ENCODE measurements at regions not wholly inside any gene's neighbourhood (a gene's known extent, or its start where the extent isn't known, plus 50 kb on each side); places are given as distances from the start of the nearest gene placed in this dataset.

DNA sequence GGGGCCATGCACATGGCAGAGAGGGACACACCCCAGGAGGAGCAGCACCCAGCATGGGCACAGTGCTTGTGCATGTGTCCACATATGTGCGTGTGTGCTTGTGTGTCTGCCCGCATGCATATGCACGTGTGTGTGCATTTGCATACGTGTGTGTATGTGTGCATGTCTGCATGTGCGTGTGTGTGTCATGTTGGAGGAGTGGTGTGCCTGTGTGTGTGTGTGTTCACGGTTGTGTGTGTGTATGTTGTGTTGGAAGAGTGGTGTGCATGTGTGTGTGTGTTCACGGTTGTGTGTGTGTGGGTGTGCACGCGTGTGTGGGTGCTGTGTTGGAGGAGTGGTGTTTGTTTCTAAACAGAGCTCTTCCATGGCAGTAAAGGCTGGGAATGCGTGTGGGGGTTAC is 50.7 kb upstream of the SLCO4A1 start:
- peak in 1 of 4 donors; percentile 45 for DNase-seq
- H3K4me3 ChIP-seq, result no peak overlapping the region
- H3K36me3 ChIP-seq, result no peaks in the 10 kb centered on the region
- intact Hi-C loops (cut with DNase I), result no loop called here
- TF ChIP-seq, protein P1, sequence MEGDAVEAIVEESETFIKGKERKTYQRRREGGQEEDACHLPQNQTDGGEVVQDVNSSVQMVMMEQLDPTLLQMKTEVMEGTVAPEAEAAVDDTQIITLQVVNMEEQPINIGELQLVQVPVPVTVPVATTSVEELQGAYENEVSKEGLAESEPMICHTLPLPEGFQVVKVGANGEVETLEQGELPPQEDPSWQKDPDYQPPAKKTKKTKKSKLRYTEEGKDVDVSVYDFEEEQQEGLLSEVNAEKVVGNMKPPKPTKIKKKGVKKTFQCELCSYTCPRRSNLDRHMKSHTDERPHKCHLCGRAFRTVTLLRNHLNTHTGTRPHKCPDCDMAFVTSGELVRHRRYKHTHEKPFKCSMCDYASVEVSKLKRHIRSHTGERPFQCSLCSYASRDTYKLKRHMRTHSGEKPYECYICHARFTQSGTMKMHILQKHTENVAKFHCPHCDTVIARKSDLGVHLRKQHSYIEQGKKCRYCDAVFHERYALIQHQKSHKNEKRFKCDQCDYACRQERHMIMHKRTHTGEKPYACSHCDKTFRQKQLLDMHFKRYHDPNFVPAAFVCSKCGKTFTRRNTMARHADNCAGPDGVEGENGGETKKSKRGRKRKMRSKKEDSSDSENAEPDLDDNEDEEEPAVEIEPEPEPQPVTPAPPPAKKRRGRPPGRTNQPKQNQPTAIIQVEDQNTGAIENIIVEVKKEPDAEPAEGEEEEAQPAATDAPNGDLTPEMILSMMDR (IDR thresholded peaks at IDR 0.05), result no peak
- peaks cover 0 to 22% of the 10 kb centered on the region in 2 donors for H3K4me1 ChIP-seq
- H3K27ac ChIP-seq, result no peak overlapping the region
- ATAC-seq, result no peak
- H3K27me3 ChIP-seq, result peaks cover 0 to 69% of the 10 kb centered on the region in 2 donors
- H3K9me3 ChIP-seq, result no peaks in the 10 kb centered on the region

Small RNA genes in the stretch of these regions (microRNA-seq; reads per million reads assigned to microRNA genes)
- gene MIR1-1 (0.67 to 0.96 reads per million in 2 donors), gene MIR133A2 (0 reads per million in 2 donors)

Measured in left lung (tissue), 4 donors.